BJ (cell line): ENCODE measurements at regions not wholly inside any gene's neighbourhood (a gene's known extent, or its start where the extent isn't known, plus 50 kb on each side); places are given as distances from the start of the nearest gene placed in this dataset.
A peak's percentile ranks its signal among the peaks of the same experiment; 100 is the strongest.

Experiments
- CTCF ChIA-PET: fragments of 350-600 bp; formaldehyde crosslinking; extraction: SDS; loops from one replicate; lab custom pipeline; 2021; ENCODE audit warnings: antibody characterized with exemption, inconsistent platforms; lab: Yijun Ruan, JAX
- POLR2A ChIA-PET: fragments of 300-600 bp; sonication (Branson Sonifier 250); formaldehyde crosslinking; extraction: SDS; loops from one replicate; lab custom pipeline; 2021; ENCODE audit warnings: antibody characterized with exemption; lab: Charles Lee
- DNase-seq: peaks from one replicate; pipeline ENCODE4 v3.0.0-alpha.2; 2011; ENCODE audit warnings: low read depth
- H3K27me3 ChIP-seq: 2 replicates; pipeline ENCODE4 v1.6.0; 2011; ENCODE audit warnings: low read length; ENCODE audit not compliant: control insufficient read depth, insufficient read depth
- H3K36me3 ChIP-seq: 2 replicates; pipeline ENCODE4 v1.5.1; 2011; ENCODE audit warnings: low read length; ENCODE audit not compliant: control insufficient read depth, insufficient read depth
- H3K4me3 ChIP-seq: 2 replicates; pipeline ENCODE4 v1.5.1; 2011; ENCODE audit warnings: low read depth, mild to moderate bottlenecking, control low read depth, low read length
- CTCF ChIP-seq: IDR thresholded peaks from 2 replicates; pipeline ENCODE4 v1.5.1; 2011; ENCODE audit warnings: low read depth, mild to moderate bottlenecking, control low read depth, inconsistent platforms, low read length, moderate library complexity; ENCODE audit not compliant: insufficient read depth

- POLR2A ChIA-PET = no interaction called here
- no peak for DNase-seq
Measured at GRCh38 chr18:67290421-67290820, 226.1 kb downstream of the DSEL start.

GRCh38 chr18:67285583-67285982 lies 230.9 kb downstream of the DSEL start:
- ChIA-PET CTCF (no interaction called here), POLR2A (no interaction called here)
- DNase-seq = no peak
- H3K4me3 ChIP-seq = no peak overlapping the region
- no peaks in the 10 kb centered on the region for H3K36me3 ChIP-seq
- TF ChIP-seq CTCF = no peak
- no peaks in the 10 kb centered on the region for H3K27me3 ChIP-seq

More at GRCh38 chr18:67290421-67290820, 226.1 kb downstream of the DSEL start:
- no peak for TF ChIP-seq CTCF
- Histone ChIP-seq H3K36me3 (no peaks in the 10 kb centered on the region), H3K27me3 (no peaks in the 10 kb centered on the region), H3K4me3 (no peak overlapping the region)
- CTCF ChIA-PET = no interaction called here

- no peak overlapping the region for H3K4me3 ChIP-seq
- no peaks in the 10 kb centered on the region for H3K27me3 ChIP-seq
- no peak for TF ChIP-seq CTCF
- H3K36me3 ChIP-seq = no peaks in the 10 kb centered on the region
- ChIA-PET POLR2A (no interaction called here), CTCF (no interaction called here)
- DNase-seq = peak; percentile 36
Measured at GRCh38 chr18:67282796-67283195, 233.7 kb downstream of the DSEL start.

- ChIA-PET POLR2A (no interaction called here), CTCF (interaction anchor here (0.6 to 1.6 kb wide), 2 partner anchors 31 to 35 kb away, joined by 3 read pairs; no protein-coding TSS in a partner anchor)
- DNase-seq = no peak
- Histone ChIP-seq H3K4me3 (no peak overlapping the region), H3K27me3 (no peaks in the 10 kb centered on the region), H3K36me3 (no peaks in the 10 kb centered on the region)
- no peak for TF ChIP-seq CTCF
Measured at GRCh38 chr18:67281746-67282145, 234.8 kb downstream of the DSEL start.

GRCh38 chr18:67280486-67281242 lies 235.9 kb downstream of the DSEL start:
- ChIA-PET POLR2A (no interaction called here), CTCF (interaction anchor here (0.5 to 1.6 kb wide), 4 partner anchors 25 to 1356 kb away, joined by 3 to 4 read pairs (median 3); no protein-coding TSS in a partner anchor)
- TF ChIP-seq CTCF = no peak
- Histone ChIP-seq H3K27me3 (no peaks in the 10 kb centered on the region), H3K36me3 (no peaks in the 10 kb centered on the region), H3K4me3 (no peak overlapping the region)
- no peak for DNase-seq
